HEK293T (cell line): ENCODE measurements at regions not wholly inside any gene's neighbourhood (a gene's known extent, or its start where the extent isn't known, plus 50 kb on each side); places are given as distances from the start of the nearest gene placed in this dataset.
"Not testable (repeated sequence)": the region's sequence is repeated elsewhere in the genome, so short reads cannot be mapped to it uniquely, and the experiment has no call there.

Experiments used
- CTCF ChIA-PET: fragments of 350-600 bp; formaldehyde crosslinking; extraction: SDS; loops from one replicate; lab custom pipeline; 2021; ENCODE audit warnings: antibody characterized with exemption, inconsistent platforms; lab: Yijun Ruan, JAX
- POLR2A ChIA-PET: fragments of 350-600 bp; formaldehyde crosslinking; extraction: SDS; loops from one replicate; lab custom pipeline; 2020; ENCODE audit warnings: antibody characterized with exemption, inconsistent platforms; lab: Yijun Ruan, JAX
- DNase-seq: peaks from one replicate; pipeline ENCODE4 v3.0.0; 2012; ENCODE audit warnings: mixed read lengths; ENCODE audit errors: extremely low spot score
- ARNT ChIP-seq: fragments of 450-650 bp; IDR thresholded peaks from 2 replicates; pipeline ENCODE4 v1.6.1; 2017; ENCODE audit warnings: mild to moderate bottlenecking
- BHLHE40 ChIP-seq: fragments of 450-650 bp; IDR thresholded peaks from 2 replicates; pipeline ENCODE4 v1.6.1; 2016; ENCODE audit warnings: mild to moderate bottlenecking, moderate library complexity, borderline replicate concordance
- CTBP1 ChIP-seq: fragments of 450-650 bp; IDR thresholded peaks from 2 replicates; pipeline ENCODE4 v1.6.1; 2016; ENCODE audit warnings: borderline replicate concordance
- ELF4 ChIP-seq: fragments of 450-650 bp; IDR thresholded peaks from 2 replicates; pipeline ENCODE4 v1.6.1; 2017; ENCODE audit warnings: antibody characterized with exemption
- FOXA1 ChIP-seq: fragments of 450-650 bp; IDR thresholded peaks from 2 replicates; pipeline ENCODE4 v1.6.1; 2016; ENCODE audit warnings: mild to moderate bottlenecking
- FOXK2 ChIP-seq: fragments of 450-650 bp; IDR thresholded peaks from 2 replicates; pipeline ENCODE4 v1.6.1; 2016; ENCODE audit warnings: mild to moderate bottlenecking
- FOXM1 ChIP-seq: fragments of 450-650 bp; IDR thresholded peaks from 2 replicates; pipeline ENCODE4 v1.6.1; 2017; ENCODE audit warnings: mild to moderate bottlenecking, borderline replicate concordance
- HDGF ChIP-seq: fragments of 450-650 bp; IDR thresholded peaks from 2 replicates; pipeline ENCODE4 v1.6.1; 2017; ENCODE audit warnings: antibody characterized with exemption, borderline replicate concordance
- L3MBTL2 ChIP-seq: fragments of 450-650 bp; conservative IDR thresholded peaks from 2 replicates; pipeline ENCODE4 v1.6.1; 2016; ENCODE audit warnings: mild to moderate bottlenecking
- LEF1 ChIP-seq: fragments of 450-650 bp; IDR thresholded peaks from 2 replicates; pipeline ENCODE4 v1.6.1; 2017; ENCODE audit warnings: mild to moderate bottlenecking, borderline replicate concordance
- NFRKB ChIP-seq: fragments of 450-650 bp; IDR thresholded peaks from 2 replicates; pipeline ENCODE4 v1.6.1; 2016; ENCODE audit warnings: mild to moderate bottlenecking, moderate library complexity
- SP1 ChIP-seq: fragments of 450-650 bp; IDR thresholded peaks from 2 replicates; pipeline ENCODE4 v1.6.1; 2017
- SUZ12 ChIP-seq: fragments of 450-650 bp; IDR thresholded peaks from 2 replicates; pipeline ENCODE4 v1.6.1; 2016; ENCODE audit warnings: mild to moderate bottlenecking
- TARDBP ChIP-seq: fragments of 450-650 bp; IDR thresholded peaks from 2 replicates; pipeline ENCODE4 v1.6.1; 2016
- ZNF384 ChIP-seq: fragments of 450-650 bp; IDR thresholded peaks from 2 replicates; pipeline ENCODE4 v1.6.1; 2016
- TF ChIP-seq, protein P1 (sequence below): fragments of 450-650 bp; IDR thresholded peaks from 2 replicates; pipeline ENCODE4 v1.6.1; 2016

DNA sequence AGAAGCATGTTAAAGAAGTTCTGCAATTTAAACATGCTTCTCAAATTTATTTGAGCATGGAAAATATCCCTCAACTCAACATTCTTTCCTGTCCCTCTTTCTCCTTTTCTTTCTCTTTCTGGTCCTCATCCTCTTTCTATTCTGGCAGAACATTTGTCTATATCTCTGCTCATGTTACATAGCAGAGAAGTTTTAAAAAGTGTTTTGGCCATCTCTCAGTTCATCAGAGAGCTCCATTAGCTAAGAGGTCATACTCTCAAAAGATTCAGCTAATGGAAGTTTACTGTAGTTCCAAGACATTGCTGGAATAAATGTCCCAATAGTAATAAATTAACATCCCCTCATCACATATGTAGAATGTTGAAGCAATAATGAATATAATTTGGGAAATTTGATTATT is 53.5 kb downstream of the XCL2 start:
- TF ChIP-seq FOXA1, result no peak
- TF ChIP-seq BHLHE40, result no peak
- TF ChIP-seq NFRKB, result no peak
- no peak for TF ChIP-seq ARNT
- TF ChIP-seq ELF4, result no peak
- TF ChIP-seq CTBP1, result no peak
- no peak for TF ChIP-seq ZNF384
- TF ChIP-seq, protein P1, sequence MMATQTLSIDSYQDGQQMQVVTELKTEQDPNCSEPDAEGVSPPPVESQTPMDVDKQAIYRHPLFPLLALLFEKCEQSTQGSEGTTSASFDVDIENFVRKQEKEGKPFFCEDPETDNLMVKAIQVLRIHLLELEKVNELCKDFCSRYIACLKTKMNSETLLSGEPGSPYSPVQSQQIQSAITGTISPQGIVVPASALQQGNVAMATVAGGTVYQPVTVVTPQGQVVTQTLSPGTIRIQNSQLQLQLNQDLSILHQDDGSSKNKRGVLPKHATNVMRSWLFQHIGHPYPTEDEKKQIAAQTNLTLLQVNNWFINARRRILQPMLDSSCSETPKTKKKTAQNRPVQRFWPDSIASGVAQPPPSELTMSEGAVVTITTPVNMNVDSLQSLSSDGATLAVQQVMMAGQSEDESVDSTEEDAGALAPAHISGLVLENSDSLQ, result no peak
- no peak for TF ChIP-seq L3MBTL2
- TF ChIP-seq LEF1, result no peak
- no peak for TF ChIP-seq HDGF
- no peak for TF ChIP-seq FOXK2
- no peak for DNase-seq
- ChIA-PET POLR2A (no interaction called here), CTCF (no interaction called here)

DNA sequence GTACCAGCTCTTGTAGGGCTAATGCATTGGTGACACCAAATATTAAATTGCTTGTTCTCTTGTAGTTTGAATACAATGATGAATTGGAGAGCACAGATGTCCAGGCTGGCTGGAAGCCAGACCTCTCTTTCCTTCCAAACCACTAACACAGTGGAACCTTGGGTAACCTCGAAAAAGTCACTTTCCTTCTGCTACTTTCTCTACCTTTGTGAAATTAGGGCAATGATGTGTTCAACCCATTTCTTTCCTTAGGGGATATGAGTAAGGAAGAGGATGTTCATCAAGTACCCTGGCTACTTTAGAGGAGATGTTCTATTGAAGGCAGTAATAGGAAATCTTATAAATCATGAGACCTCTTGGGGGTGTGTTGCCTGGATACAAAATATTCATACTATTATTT is 55.7 kb downstream of the XCL2 start:
- no peak for TF ChIP-seq FOXA1
- TF ChIP-seq, protein P1, result no peak
- TF ChIP-seq HDGF, result no peak
- no peak for TF ChIP-seq FOXK2
- TF ChIP-seq BHLHE40, result no peak
- no peak for TF ChIP-seq LEF1
- no peak for TF ChIP-seq ZNF384
- TF ChIP-seq NFRKB, result no peak
- no peak for TF ChIP-seq CTBP1
- TF ChIP-seq SP1, result no peak
- no peak for TF ChIP-seq L3MBTL2
- no peak for TF ChIP-seq FOXM1
- no peak for DNase-seq
- ChIA-PET CTCF (no interaction called here), POLR2A (no interaction called here)

- DNase-seq, POLR2A ChIA-PET, CTCF ChIA-PET: not testable (repeated sequence)
Observed at GRCh38 chr1:168486820-168487219, 57.0 kb downstream of the XCL2 start.

DNA sequence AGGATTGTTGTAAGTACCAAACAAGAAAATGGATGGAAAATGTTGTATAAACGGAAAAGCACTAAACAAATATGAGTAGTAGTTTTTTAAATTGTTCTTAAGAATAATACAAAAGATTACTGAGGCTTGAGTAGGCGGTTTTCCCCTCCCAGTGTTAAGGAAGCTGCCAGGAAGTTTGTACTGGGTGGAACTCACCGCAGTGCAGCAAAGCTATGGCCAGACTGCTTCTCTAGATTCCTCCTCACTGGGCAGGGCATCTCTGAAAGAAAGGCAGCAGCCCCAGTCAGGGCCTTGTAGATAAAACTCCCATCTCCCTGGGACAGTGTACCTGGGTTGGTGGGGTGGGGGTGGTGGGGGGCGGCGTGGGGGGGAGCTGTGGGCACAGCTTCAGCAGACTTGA is 58.7 kb downstream of the XCL2 start:
- DNase-seq, result no peak
- no peak for TF ChIP-seq ARNT
- no peak for TF ChIP-seq LEF1
- no peak for TF ChIP-seq L3MBTL2
- no peak for TF ChIP-seq BHLHE40
- TF ChIP-seq ELF4, result no peak
- TF ChIP-seq ZNF384, result no peak
- ChIA-PET POLR2A (no interaction called here), CTCF (no interaction called here)

DNA sequence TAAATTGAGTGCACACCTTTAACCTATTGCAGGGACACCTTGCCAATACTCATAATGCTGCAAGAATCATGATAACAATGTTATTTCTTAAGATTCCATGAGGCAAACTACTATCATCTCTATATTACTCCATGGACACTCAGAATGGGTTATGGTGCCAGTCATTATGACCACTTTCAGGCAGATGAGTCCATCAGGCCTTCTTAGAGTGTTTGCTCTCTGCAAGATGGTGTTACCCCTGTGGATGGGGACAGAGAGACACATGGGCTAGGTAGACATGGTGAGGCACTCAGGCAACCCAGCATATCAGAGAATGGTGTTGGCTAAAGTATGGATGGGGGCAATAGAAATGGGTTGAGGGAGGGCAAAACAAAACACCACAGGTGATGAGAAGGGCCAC is 59.7 kb downstream of the XCL2 start:
- POLR2A ChIA-PET, result no interaction called here
- TF ChIP-seq ARNT (no peak), FOXK2 (no peak), FOXA1 (no peak), TARDBP (no peak), SP1 (no peak), ZNF384 (no peak)
- CTCF ChIA-PET, result interaction anchor here (0.7 kb wide), 1 partner anchor 31 kb away, joined by 5 read pairs; no protein-coding TSS in a partner anchor
- no peak for DNase-seq

DNA sequence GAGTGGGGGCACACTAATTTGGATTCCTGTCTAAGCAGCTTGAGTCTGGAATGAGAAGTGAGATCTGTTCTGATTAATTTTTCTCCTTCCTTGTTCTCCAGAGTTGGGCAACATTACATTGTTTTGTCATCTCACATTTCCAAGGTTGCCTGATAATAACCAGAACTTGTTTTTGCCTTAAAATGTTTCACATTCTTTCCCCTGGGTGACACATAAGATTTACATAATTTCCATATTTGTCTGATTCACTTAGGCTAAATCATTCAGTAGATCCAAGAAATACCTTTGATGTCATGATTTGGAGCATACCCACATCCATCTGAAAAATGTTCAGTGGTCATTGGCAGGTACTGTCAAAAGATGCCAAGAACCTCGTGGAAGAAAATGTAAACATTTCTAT is 60.3 kb downstream of the XCL2 start:
- ChIA-PET POLR2A (no interaction called here), CTCF (no interaction called here)
- TF ChIP-seq ELF4 (no peak), LEF1 (no peak), NFRKB (no peak), L3MBTL2 (no peak), SP1 (no peak), FOXM1 (no peak), TARDBP (no peak), BHLHE40 (no peak)
- TF ChIP-seq, protein P1, result no peak
- no peak for DNase-seq

DNA sequence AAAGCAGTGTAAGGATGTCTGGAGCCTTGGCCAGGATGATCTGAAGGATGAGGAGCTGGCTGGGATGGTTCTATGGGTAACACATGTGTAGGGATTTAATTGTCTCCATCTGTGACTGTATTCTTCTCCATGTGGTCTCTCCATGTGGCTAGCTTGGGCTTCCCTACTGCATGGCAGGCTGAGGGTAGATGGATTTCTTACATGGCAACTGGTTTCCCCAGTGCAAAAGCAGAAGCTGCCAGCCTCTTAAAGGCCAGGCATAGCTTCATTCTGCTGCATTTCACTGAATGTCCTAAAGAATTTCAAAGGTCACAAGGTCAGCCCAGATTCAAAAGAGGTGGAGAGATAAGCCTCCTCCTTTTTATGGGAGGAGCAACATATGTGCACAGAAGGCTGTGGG is 61.7 kb downstream of the XCL2 start:
- ChIA-PET CTCF (interaction anchor here (1.0 kb wide), 1 partner anchor 13 kb away, joined by 3 read pairs; no protein-coding TSS in a partner anchor), POLR2A (no interaction called here)
- DNase-seq, result no peak
- TF ChIP-seq L3MBTL2, result no peak
- TF ChIP-seq, protein P1, result no peak
- TF ChIP-seq BHLHE40, result no peak
- no peak for TF ChIP-seq LEF1
- no peak for TF ChIP-seq ZNF384
- TF ChIP-seq ELF4, result no peak
- TF ChIP-seq TARDBP, result no peak
- TF ChIP-seq SP1, result no peak
- TF ChIP-seq HDGF, result no peak
- TF ChIP-seq FOXA1, result no peak
- no peak for TF ChIP-seq ARNT
- TF ChIP-seq CTBP1, result no peak
- no peak for TF ChIP-seq SUZ12
- TF ChIP-seq FOXM1, result no peak
- TF ChIP-seq FOXK2, result no peak
- TF ChIP-seq NFRKB, result no peak
